CD4-positive, alpha-beta memory T cell (primary cell): ENCODE measurements at regions not wholly inside any gene's neighbourhood (a gene's known extent, or its start where the extent isn't known, plus 50 kb on each side); places are given as distances from the start of the nearest gene placed in this dataset.

Source experiments
- CTCF ChIA-PET: fragments of 350-600 bp; sonication (Branson Sonifier 250); formaldehyde crosslinking; loops from one replicate; lab custom pipeline; 2021; ENCODE audit warnings: inconsistent platforms; ENCODE audit not compliant: partially characterized antibody; lab: Charles Lee
- POLR2A ChIA-PET: fragments of 350-600 bp; sonication (Branson Sonifier 250); formaldehyde crosslinking; loops from one replicate; lab custom pipeline; 2021; ENCODE audit not compliant: partially characterized antibody; lab: Charles Lee
- DNase-seq, 5 donors: peaks; one replicate each; pipeline versions ENCODE4 v3.0.0 to v3.0.0-alpha.2; 2020 to 2022; ENCODE audit warnings: mixed read lengths in 1 of 5
- H3K27ac ChIP-seq: one replicate; pipeline ENCODE4 v1.7.0; 2013; ENCODE audit warnings: low read depth, low read length
- H3K27me3 ChIP-seq: 2 replicates; pipeline ENCODE4 v1.7.0; 2013; ENCODE audit warnings: mild to moderate bottlenecking, low read length, moderate library complexity; ENCODE audit not compliant: insufficient read depth
- H3K36me3 ChIP-seq: 2 replicates; pipeline ENCODE4 v1.7.0; 2013; ENCODE audit warnings: mild to moderate bottlenecking, low read length, moderate library complexity; ENCODE audit not compliant: insufficient read depth
- H3K4me1 ChIP-seq: 2 replicates; pipeline ENCODE4 v1.7.0; 2013; ENCODE audit warnings: mild to moderate bottlenecking, low read length, moderate library complexity; ENCODE audit not compliant: insufficient read depth
- H3K4me3 ChIP-seq, 2 donors: one replicate each; pipeline ENCODE4 v1.7.0; 2013; ENCODE audit warnings: low read length in 2 of 2, mild to moderate bottlenecking in 1 of 2
- H3K9me3 ChIP-seq, 2 donors: one replicate each; pipeline ENCODE4 v1.7.0; 2013; ENCODE audit warnings: low read length in 2 of 2, control low read depth in 1 of 2; ENCODE audit not compliant: control insufficient read depth in 1 of 2
- H3K27ac Mint-ChIP-seq, 7 donors: one replicate each; pipeline ENCODE4 v1.8.0; 2020 to 2021; ENCODE audit warnings: mixed read lengths in 7 of 7, mild to moderate bottlenecking in 6 of 7, inconsistent platforms in 3 of 7, moderate library complexity in 3 of 7
- H3K27me3 Mint-ChIP-seq, 2 donors: one replicate each; pipeline ENCODE4 v1.8.0; 2020 to 2021; ENCODE audit warnings: mixed read lengths in 2 of 2
- H3K36me3 Mint-ChIP-seq, 2 donors: one replicate each; pipeline ENCODE4 v1.8.0; 2020 to 2021; ENCODE audit warnings: mixed read lengths in 2 of 2, inconsistent platforms in 1 of 2, mild to moderate bottlenecking in 1 of 2
- H3K4me1 Mint-ChIP-seq, 4 donors: one replicate each; pipeline ENCODE4 v1.8.0; 2020 to 2021; ENCODE audit warnings: mixed read lengths in 4 of 4, mild to moderate bottlenecking in 1 of 4
- H3K4me3 Mint-ChIP-seq, 8 donors: one replicate each; pipeline ENCODE4 v1.8.0; 2020 to 2021; ENCODE audit warnings: mixed read lengths in 8 of 8, mild to moderate bottlenecking in 7 of 8, moderate library complexity in 6 of 8, inconsistent platforms in 3 of 8
- H3K9me3 Mint-ChIP-seq, 8 donors: one replicate each; pipeline ENCODE4 v1.8.0; 2020 to 2021; ENCODE audit warnings: mixed read lengths in 8 of 8, mild to moderate bottlenecking in 5 of 8, inconsistent platforms in 3 of 8, moderate library complexity in 1 of 8
- intact Hi-C: fragments of 100-400 bp; cut with micrococcal nuclease; formaldehyde crosslinking; loops from one replicate; pipeline ENCODE4 v1.15.1; 2023

GRCh38 chr19:34852669-34853068, 74.0 kb upstream of the ZNF30 start:
- Mint-ChIP-seq H3K27ac (peak overlapping the region in 3 of 7 donors; percentile 12 to 60 (median 30)), H3K4me1 (peaks cover 29 to 69% (median 43%) of the 10 kb centered on the region in 4 donors), H3K4me3 (peak overlapping the region in 1 of 8 donors; percentile 8), H3K36me3 (peaks cover 58 to 61% of the 10 kb centered on the region in 2 donors), H3K9me3 (peaks cover 0 to 12% (median 4%) of the 10 kb centered on the region in 8 donors), H3K27me3 (no peaks in the 10 kb centered on the region)
- DNase-seq = no peak
- H3K4me1 ChIP-seq = peaks cover 18% of the 10 kb centered on the region
- H3K4me3 ChIP-seq = no peak overlapping the region
- H3K36me3 ChIP-seq = peaks cover 16% of the 10 kb centered on the region
- POLR2A ChIA-PET = no interaction called here
- no peak overlapping the region for H3K27ac ChIP-seq
- intact Hi-C loops = no loop called here
- H3K9me3 ChIP-seq = no peaks in the 10 kb centered on the region
- H3K27me3 ChIP-seq = no peaks in the 10 kb centered on the region
- CTCF ChIA-PET = no interaction called here

- Mint-ChIP-seq H3K27me3 (no peaks in the 10 kb centered on the region), H3K4me1 (peaks cover 25 to 63% (median 44%) of the 10 kb centered on the region in 4 donors), H3K4me3 (no peak overlapping the region), H3K9me3 (peaks cover 0 to 6% (median 1%) of the 10 kb centered on the region in 8 donors), H3K27ac (peak overlapping the region in 2 of 7 donors; percentile 24 to 48), H3K36me3 (peaks cover 59 to 63% of the 10 kb centered on the region in 2 donors)
- intact Hi-C loops = no loop called here
- no peak overlapping the region for H3K27ac ChIP-seq
- DNase-seq = no peak
- H3K4me3 ChIP-seq = no peak overlapping the region
- H3K27me3 ChIP-seq = no peaks in the 10 kb centered on the region
- ChIA-PET POLR2A (no interaction called here), CTCF (no interaction called here)
- no peaks in the 10 kb centered on the region for H3K9me3 ChIP-seq
- peaks cover 5% of the 10 kb centered on the region for H3K4me1 ChIP-seq
- H3K36me3 ChIP-seq = peaks cover 16% of the 10 kb centered on the region
Observed at GRCh38 chr19:34851277-34851804, 75.4 kb upstream of the ZNF30 start.

- H3K36me3 Mint-ChIP-seq = peaks cover 37 to 38% of the 10 kb centered on the region in 2 donors
- peak overlapping the region in 1 of 7 donors; percentile 37 for H3K27ac Mint-ChIP-seq
Observed at GRCh38 chr19:34847393-34847792, 74.4 kb upstream of the ZNF599 start.

GRCh38 chr19:34844277-34844676, 71.3 kb upstream of the ZNF599 start:
- peaks cover 0 to 6% (median 0%) of the 10 kb centered on the region in 8 donors for H3K9me3 Mint-ChIP-seq
- H3K4me3 ChIP-seq = no peak overlapping the region
- ChIA-PET CTCF (interaction anchor here (0.7 kb wide), 1 partner anchor 14 kb away, joined by 3 read pairs; no protein-coding TSS in a partner anchor), POLR2A (no interaction called here)
- H3K27ac ChIP-seq = no peak overlapping the region
- intact Hi-C loops = no loop called here
- no peaks in the 10 kb centered on the region for H3K27me3 ChIP-seq
- peaks cover 0 to 2% of the 10 kb centered on the region in 2 donors for H3K27me3 Mint-ChIP-seq
- peaks cover 10 to 20% (median 16%) of the 10 kb centered on the region in 4 donors for H3K4me1 Mint-ChIP-seq
- H3K27ac Mint-ChIP-seq = peak overlapping the region in 1 of 7 donors; percentile 30
- no peak for DNase-seq
- no peaks in the 10 kb centered on the region for H3K4me1 ChIP-seq
- H3K36me3 ChIP-seq = peaks cover 5% of the 10 kb centered on the region
- peaks cover 17 to 24% of the 10 kb centered on the region in 2 donors for H3K36me3 Mint-ChIP-seq
- no peak overlapping the region for H3K4me3 Mint-ChIP-seq
- no peaks in the 10 kb centered on the region for H3K9me3 ChIP-seq

More at GRCh38 chr19:34847393-34847792, 74.4 kb upstream of the ZNF599 start:
- Mint-ChIP-seq H3K9me3 (peaks cover 0 to 6% (median 1%) of the 10 kb centered on the region in 8 donors), H3K4me3 (no peak overlapping the region), H3K27me3 (no peaks in the 10 kb centered on the region), H3K4me1 (peaks cover 15 to 33% (median 23%) of the 10 kb centered on the region in 4 donors)
- Histone ChIP-seq H3K4me1 (no peaks in the 10 kb centered on the region), H3K4me3 (no peak overlapping the region), H3K27me3 (no peaks in the 10 kb centered on the region), H3K27ac (no peak overlapping the region), H3K9me3 (no peaks in the 10 kb centered on the region), H3K36me3 (peaks cover 13% of the 10 kb centered on the region)
- DNase-seq = no peak
- intact Hi-C loops = no loop called here
- POLR2A ChIA-PET = interaction anchor here (0.9 kb wide), 1 partner anchor 165 kb away, joined by 3 read pairs; no protein-coding TSS in a partner anchor
- CTCF ChIA-PET = no interaction called here

- Histone ChIP-seq H3K27ac (no peak overlapping the region), H3K4me3 (no peak overlapping the region), H3K9me3 (no peaks in the 10 kb centered on the region), H3K27me3 (no peaks in the 10 kb centered on the region), H3K36me3 (no peaks in the 10 kb centered on the region), H3K4me1 (peaks cover 8% of the 10 kb centered on the region)
- CTCF ChIA-PET = interaction anchor here (1.0 to 1.5 kb wide), 2 partner anchors 16 to 85 kb away, joined by 3 to 5 read pairs; partner anchors contain the start of gene ZNF30
- Mint-ChIP-seq H3K36me3 (peaks cover 3 to 5% of the 10 kb centered on the region in 2 donors), H3K27ac (peak overlapping the region in 2 of 7 donors; percentile 38 to 74), H3K4me3 (no peak overlapping the region), H3K9me3 (peaks cover 0 to 2% (median 0%) of the 10 kb centered on the region in 8 donors), H3K27me3 (peaks cover 0 to 2% of the 10 kb centered on the region in 2 donors), H3K4me1 (peaks cover 14 to 30% (median 21%) of the 10 kb centered on the region in 4 donors)
- no peak for DNase-seq
- intact Hi-C loops = no loop called here
- POLR2A ChIA-PET = interaction anchor here (0.6 kb wide), 1 partner anchor 18 kb away, joined by 3 read pairs; no protein-coding TSS in a partner anchor
Observed at GRCh38 chr19:34841780-34842179, 68.8 kb upstream of the ZNF599 start.

- DNase-seq = peak in 3 of 5 donors; percentile 15 to 29 (median 17)
- ChIA-PET POLR2A (interaction anchor here (0.7 to 1.9 kb wide), 4 partner anchors 18 to 175 kb away, joined by 3 to 11 read pairs (median 3); no protein-coding TSS in a partner anchor), CTCF (interaction anchor here (0.6 to 3.0 kb wide), 8 partner anchors 20 to 228 kb away, joined by 3 to 10 read pairs (median 4); partner anchors contain the start of gene ZNF30)
- Histone ChIP-seq H3K9me3 (no peaks in the 10 kb centered on the region), H3K4me1 (peaks cover 8% of the 10 kb centered on the region), H3K36me3 (no peaks in the 10 kb centered on the region), H3K4me3 (no peak overlapping the region), H3K27me3 (no peaks in the 10 kb centered on the region), H3K27ac (no peak overlapping the region)
- Mint-ChIP-seq H3K4me1 (peaks cover 10 to 30% (median 18%) of the 10 kb centered on the region in 4 donors), H3K36me3 (no peaks in the 10 kb centered on the region), H3K27ac (peak overlapping the region in 3 of 7 donors; percentile 42 to 69 (median 52)), H3K9me3 (no peaks in the 10 kb centered on the region), H3K4me3 (peak overlapping the region in 5 of 8 donors; percentile 53 to 73 (median 66)), H3K27me3 (peaks cover 0 to 2% of the 10 kb centered on the region in 2 donors)
- intact Hi-C loops = loop anchor here (2.0 to 5.0 kb wide), 2 partner anchors 133 to 174 kb away; no protein-coding TSS in a partner anchor
Observed at GRCh38 chr19:34838753-34839431, 65.9 kb upstream of the ZNF599 start.
